GM13977 (cell line): ENCODE measurements at regions not wholly inside any gene's neighbourhood (a gene's known extent, or its start where the extent isn't known, plus 50 kb on each side); places are given as distances from the start of the nearest gene placed in this dataset.
"Not testable (repeated sequence)": the region's sequence is repeated elsewhere in the genome, so short reads cannot be mapped to it uniquely, and the experiment has no call there.

Experiments
- DNase-seq: peaks from one replicate; pipeline ENCODE4 v3.0.0; 2012; ENCODE audit warnings: low spot score
- CTCF ChIP-seq: IDR thresholded peaks from 2 replicates; pipeline ENCODE4 v1.5.1; 2012; ENCODE audit warnings: mild to moderate bottlenecking, control low read depth; ENCODE audit not compliant: insufficient read depth; ENCODE audit errors: extremely low read depth, missing control alignments
- in situ Hi-C: fragments of 300-500 bp; cut with MboI; formaldehyde crosslinking; loops from one replicate; pipeline ENCODE4 v1.12.0; 2022; ENCODE audit warnings: low sequenced_read_pairs, low pct_unique_long_range_greater_than_20kb, mixed read lengths, inconsistent platforms; ENCODE audit not compliant: unreplicated experiment

GRCh38 chr2:189312211-189312610 is 129.1 kb upstream of the WDR75 start:
- no peak for TF ChIP-seq CTCF
- in situ Hi-C loops: no loop called here
- no peak for DNase-seq

DNA sequence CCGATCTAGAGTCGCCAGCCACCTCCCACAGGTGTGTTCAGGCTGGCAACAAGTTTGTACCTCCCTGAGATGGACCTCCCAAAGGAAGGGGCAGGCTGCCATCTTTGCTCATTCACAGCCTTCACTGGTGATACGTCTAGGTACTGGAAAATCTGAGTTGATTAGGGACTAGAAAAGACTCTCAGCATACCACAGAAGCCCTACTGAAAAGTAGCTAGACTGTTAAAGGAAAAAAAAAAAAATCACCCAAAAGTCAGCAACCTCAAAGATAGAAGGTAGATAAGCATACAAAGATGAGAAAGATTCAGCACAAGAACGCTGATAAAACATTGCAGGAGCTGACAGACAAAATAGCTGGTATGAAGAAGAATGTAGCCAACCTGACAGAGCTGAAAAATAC is 128.6 kb upstream of the WDR75 start:
- in situ Hi-C loops: no loop called here
- no peak for TF ChIP-seq CTCF
- DNase-seq: no peak

DNA sequence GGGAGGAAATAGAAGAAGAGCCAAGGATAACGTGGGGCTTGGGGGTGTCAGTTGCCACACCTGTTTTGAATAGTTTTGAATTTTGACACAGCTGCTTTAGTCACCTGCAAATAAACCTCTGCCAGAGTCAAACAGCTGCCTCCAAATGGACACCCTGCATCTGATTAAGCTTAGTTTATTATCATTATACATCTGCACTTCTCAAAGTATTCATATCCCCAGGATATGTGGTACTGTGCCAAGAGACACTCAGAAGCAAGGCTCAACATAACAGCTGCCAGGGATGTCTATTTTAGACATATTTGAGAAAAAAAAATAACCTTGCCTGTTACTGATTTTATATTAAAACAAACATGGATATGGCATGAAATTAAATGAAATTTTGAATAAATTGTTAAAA is 122.5 kb upstream of the WDR75 start:
- in situ Hi-C loops: no loop called here
- no peak for TF ChIP-seq CTCF
- no peak for DNase-seq

GRCh38 chr2:189319424-189319823 is 121.8 kb upstream of the WDR75 start:
- in situ Hi-C loops, DNase-seq: not testable (repeated sequence)

DNA sequence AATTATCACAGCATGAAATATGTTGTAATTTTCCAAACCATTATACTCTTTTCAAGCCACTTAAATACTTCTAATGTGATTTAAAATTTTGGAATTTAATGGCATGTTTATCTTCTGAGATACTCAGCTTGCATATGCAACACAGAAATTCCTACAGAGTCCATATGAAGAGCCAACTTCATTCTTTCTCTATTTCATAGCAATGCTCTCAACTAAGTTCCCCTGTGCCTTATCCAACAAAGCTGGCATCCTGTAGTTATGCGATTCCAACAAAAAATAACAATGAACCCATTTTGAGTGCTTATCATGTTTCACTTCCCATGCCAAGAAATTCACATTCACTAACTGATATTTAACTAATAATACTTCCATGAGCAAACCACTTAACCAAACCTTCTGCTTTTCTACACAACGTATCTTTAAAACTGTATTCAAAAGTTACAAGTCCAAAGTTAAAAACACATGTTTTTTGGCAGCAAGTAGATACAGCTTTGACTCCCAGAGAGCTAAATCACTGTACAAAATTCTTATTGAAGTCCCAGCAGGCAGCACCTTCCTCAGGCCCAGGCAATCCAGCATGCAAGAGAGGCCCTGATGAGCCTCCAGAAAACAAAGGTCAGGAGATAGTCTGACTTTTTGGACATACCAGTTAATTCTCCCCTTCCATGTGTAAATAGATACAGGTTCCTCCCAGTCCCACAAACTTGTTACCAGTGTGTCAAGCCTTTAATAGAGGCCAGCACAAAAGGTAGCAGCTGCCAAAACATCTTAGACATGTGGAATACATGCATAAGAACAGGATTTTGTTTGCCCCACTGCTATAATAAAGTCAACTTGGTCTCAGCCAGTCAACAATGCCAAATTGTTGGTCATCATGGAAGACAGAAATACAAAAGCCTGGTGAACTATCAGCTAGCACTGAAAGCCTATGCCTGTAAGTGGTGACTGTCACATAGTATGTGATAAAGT is 113.1 kb upstream of the WDR75 start:
- DNase-seq: no peak
- in situ Hi-C loops: no loop called here
- TF ChIP-seq CTCF: no peak

DNA sequence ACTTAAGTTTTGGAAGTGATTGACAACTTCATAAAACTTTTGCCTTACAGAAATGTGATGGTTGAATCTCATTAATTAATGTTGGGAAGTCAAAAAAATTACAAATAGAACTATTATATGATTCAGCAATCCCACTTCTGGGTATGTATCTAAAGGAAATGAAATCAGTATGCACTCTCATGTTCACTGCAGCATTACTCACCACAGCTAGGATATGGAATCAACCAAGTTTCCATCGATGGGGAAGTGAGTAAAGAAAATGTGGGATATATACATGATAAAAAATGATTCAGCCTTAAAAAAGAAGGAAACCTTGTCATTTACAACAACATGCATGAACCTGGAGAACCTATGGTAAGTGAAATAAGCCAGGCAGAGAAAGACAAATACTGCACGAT is 112.4 kb upstream of the WDR75 start:
- in situ Hi-C loops: no loop called here
- no peak for DNase-seq
- no peak for TF ChIP-seq CTCF

- in situ Hi-C loops: no loop called here
- no peak for DNase-seq
- no peak for TF ChIP-seq CTCF
Observed at GRCh38 chr2:189336276-189336975, 104.8 kb upstream of the WDR75 start.
